BJ (cell line): ENCODE measurements at regions not wholly inside any gene's neighbourhood (a gene's known extent, or its start where the extent isn't known, plus 50 kb on each side); places are given as distances from the start of the nearest gene placed in this dataset.

Experiments used
- CTCF ChIA-PET: fragments of 350-600 bp; formaldehyde crosslinking; extraction: SDS; loops from one replicate; lab custom pipeline; 2021; ENCODE audit warnings: antibody characterized with exemption, inconsistent platforms; lab: Yijun Ruan, JAX
- POLR2A ChIA-PET: fragments of 300-600 bp; sonication (Branson Sonifier 250); formaldehyde crosslinking; extraction: SDS; loops from one replicate; lab custom pipeline; 2021; ENCODE audit warnings: antibody characterized with exemption; lab: Charles Lee
- DNase-seq: peaks from one replicate; pipeline ENCODE4 v3.0.0-alpha.2; 2011; ENCODE audit warnings: low read depth
- H3K27me3 ChIP-seq: 2 replicates; pipeline ENCODE4 v1.6.0; 2011; ENCODE audit warnings: low read length; ENCODE audit not compliant: control insufficient read depth, insufficient read depth
- H3K36me3 ChIP-seq: 2 replicates; pipeline ENCODE4 v1.5.1; 2011; ENCODE audit warnings: low read length; ENCODE audit not compliant: control insufficient read depth, insufficient read depth
- H3K4me3 ChIP-seq: 2 replicates; pipeline ENCODE4 v1.5.1; 2011; ENCODE audit warnings: low read depth, mild to moderate bottlenecking, control low read depth, low read length
- TF ChIP-seq, protein P1 (sequence below): IDR thresholded peaks from 2 replicates; pipeline ENCODE4 v1.5.1; 2011; ENCODE audit warnings: low read depth, mild to moderate bottlenecking, control low read depth, inconsistent platforms, low read length, moderate library complexity; ENCODE audit not compliant: insufficient read depth

DNA sequence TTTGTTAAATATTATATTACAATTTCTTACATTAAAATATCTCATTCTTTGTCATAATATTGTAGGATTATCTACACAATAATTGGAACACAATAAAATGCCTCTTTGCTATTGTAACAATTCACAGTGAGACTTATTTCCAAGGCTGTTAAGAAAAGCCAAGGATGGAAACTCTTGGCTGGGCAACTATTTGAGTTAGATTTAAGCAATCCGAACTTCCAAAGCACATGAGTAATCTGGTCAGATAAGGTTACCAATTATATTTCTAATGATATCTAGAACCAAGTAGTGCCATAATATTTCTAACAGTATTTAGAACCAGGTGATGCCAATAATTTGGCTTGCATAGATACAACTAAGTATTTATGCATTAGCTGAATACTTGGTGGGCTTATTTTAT lies 154.7 kb upstream of the KCNK2 start:
- no peak for DNase-seq
- Histone ChIP-seq H3K4me3 (no peak overlapping the region), H3K27me3 (no peaks in the 10 kb centered on the region), H3K36me3 (no peaks in the 10 kb centered on the region)
- TF ChIP-seq, protein P1, sequence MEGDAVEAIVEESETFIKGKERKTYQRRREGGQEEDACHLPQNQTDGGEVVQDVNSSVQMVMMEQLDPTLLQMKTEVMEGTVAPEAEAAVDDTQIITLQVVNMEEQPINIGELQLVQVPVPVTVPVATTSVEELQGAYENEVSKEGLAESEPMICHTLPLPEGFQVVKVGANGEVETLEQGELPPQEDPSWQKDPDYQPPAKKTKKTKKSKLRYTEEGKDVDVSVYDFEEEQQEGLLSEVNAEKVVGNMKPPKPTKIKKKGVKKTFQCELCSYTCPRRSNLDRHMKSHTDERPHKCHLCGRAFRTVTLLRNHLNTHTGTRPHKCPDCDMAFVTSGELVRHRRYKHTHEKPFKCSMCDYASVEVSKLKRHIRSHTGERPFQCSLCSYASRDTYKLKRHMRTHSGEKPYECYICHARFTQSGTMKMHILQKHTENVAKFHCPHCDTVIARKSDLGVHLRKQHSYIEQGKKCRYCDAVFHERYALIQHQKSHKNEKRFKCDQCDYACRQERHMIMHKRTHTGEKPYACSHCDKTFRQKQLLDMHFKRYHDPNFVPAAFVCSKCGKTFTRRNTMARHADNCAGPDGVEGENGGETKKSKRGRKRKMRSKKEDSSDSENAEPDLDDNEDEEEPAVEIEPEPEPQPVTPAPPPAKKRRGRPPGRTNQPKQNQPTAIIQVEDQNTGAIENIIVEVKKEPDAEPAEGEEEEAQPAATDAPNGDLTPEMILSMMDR = no peak
- ChIA-PET CTCF (no interaction called here), POLR2A (no interaction called here)

DNA sequence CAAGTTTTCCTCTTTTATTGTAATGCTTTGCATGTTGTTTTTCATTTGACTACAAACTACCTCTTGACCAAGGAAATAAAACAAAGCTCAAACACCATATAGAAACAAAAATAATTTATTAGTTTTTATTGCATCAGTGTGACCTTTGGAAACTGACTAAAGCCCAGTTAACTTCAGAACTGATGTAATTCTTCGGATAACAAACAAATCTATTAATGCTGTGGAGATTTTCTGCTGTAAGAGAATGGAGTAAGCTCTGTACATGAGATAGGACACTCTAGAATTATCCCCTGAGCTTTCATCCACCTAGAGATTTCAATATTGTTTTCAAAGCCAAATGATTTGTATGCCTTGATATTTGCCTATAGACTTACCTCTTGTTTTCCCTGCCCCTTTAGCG lies 154.0 kb upstream of the KCNK2 start:
- no peaks in the 10 kb centered on the region for H3K36me3 ChIP-seq
- DNase-seq = no peak
- ChIA-PET CTCF (interaction anchor here (0.6 kb wide), 2 partner anchors 12 to 112 kb away, joined by 3 read pairs; no protein-coding TSS in a partner anchor), POLR2A (no interaction called here)
- no peaks in the 10 kb centered on the region for H3K27me3 ChIP-seq
- TF ChIP-seq, protein P1 = no peak
- no peak overlapping the region for H3K4me3 ChIP-seq

DNA sequence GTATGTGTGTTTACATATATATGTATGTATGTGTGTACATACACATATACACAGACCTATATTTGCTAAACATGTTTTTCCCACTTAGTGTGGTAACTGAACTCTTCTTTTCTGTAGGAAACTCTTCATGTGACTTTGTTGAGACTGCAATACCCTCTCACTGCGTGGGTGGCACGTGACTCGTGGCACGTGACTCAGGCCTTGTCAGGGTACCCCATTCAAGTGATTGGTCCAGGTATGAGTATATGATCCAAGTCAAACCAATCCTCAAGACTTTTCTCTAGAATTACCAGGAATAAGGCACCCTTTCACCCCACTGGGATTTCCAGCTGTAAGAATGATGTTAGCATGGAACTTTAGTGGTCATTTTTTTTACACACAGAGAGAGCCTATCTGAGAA lies 149.2 kb upstream of the KCNK2 start:
- no peaks in the 10 kb centered on the region for H3K36me3 ChIP-seq
- TF ChIP-seq, protein P1 = no peak
- CTCF ChIA-PET = interaction anchor here (0.6 to 1.1 kb wide), 4 partner anchors 10 to 640 kb away, joined by 3 to 4 read pairs (median 3); no protein-coding TSS in a partner anchor

DNA sequence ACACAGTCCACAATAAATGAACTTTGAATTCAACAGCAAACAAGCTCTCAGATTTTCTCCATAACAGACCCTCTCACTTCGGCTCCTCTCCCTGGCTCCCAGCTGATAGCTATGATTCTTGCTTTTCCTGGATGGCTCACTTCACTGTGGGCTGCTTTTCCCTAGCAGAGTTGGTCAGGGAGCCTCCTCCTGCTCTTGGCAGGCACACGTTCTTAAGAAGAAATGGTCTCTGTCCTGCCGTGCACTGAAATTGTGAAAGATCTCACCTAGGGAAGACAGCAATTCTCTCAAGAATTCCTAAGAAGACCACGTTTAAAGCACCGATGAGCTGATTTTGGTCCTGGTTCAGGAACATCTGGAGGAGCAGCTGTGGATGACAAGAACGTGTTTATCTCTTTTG lies 148.5 kb upstream of the KCNK2 start:
- H3K27me3 ChIP-seq = no peaks in the 10 kb centered on the region
- H3K36me3 ChIP-seq = no peaks in the 10 kb centered on the region
- H3K4me3 ChIP-seq = no peak overlapping the region
- no peak for DNase-seq
- TF ChIP-seq, protein P1 = no peak
- POLR2A ChIA-PET = interaction anchor here (0.6 kb wide), 1 partner anchor 13 kb away, joined by 11 read pairs; no protein-coding TSS in a partner anchor
- CTCF ChIA-PET = interaction anchor here (0.8 to 1.4 kb wide), 6 partner anchors 10 to 213 kb away, joined by 3 to 4 read pairs (median 3); no protein-coding TSS in a partner anchor

More for the DNA sequence above, 149.2 kb upstream of the KCNK2 start:
- POLR2A ChIA-PET = no interaction called here
- DNase-seq = no peak
- Histone ChIP-seq H3K4me3 (no peak overlapping the region), H3K27me3 (no peaks in the 10 kb centered on the region)

DNA sequence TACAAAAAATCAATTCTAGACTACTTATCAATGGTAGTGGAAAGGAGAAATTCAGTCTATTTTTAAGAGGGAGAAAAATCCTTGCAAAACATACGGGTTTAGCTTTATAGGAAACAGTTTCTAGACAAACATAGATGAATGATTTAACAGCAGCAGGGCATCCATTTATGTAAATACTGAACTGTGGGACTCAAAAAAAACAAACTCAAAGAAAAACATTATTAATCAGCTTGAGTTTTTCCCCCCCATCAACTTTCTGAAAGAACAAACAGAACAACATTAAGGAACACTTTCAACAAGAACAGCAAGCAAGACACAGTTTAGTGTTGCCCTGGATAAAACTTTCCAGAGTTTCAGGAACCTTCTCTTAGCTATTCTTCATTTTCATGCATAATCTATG lies 147.3 kb upstream of the KCNK2 start:
- TF ChIP-seq, protein P1 = no peak
- Histone ChIP-seq H3K27me3 (no peaks in the 10 kb centered on the region), H3K4me3 (no peak overlapping the region), H3K36me3 (no peaks in the 10 kb centered on the region)
- no peak for DNase-seq
- POLR2A ChIA-PET = interaction anchor here (0.6 kb wide), 1 partner anchor 14 kb away, joined by 5 read pairs; no protein-coding TSS in a partner anchor
- CTCF ChIA-PET = interaction anchor here (1.2 to 1.4 kb wide), 2 partner anchors 11 to 212 kb away, joined by 3 read pairs; no protein-coding TSS in a partner anchor
